ENCODE measurements at regions not wholly inside any gene's neighbourhood (a gene's known extent, or its start where the extent isn't known, plus 50 kb on each side); places are given as distances from the start of the nearest gene placed in this dataset.

DNA sequence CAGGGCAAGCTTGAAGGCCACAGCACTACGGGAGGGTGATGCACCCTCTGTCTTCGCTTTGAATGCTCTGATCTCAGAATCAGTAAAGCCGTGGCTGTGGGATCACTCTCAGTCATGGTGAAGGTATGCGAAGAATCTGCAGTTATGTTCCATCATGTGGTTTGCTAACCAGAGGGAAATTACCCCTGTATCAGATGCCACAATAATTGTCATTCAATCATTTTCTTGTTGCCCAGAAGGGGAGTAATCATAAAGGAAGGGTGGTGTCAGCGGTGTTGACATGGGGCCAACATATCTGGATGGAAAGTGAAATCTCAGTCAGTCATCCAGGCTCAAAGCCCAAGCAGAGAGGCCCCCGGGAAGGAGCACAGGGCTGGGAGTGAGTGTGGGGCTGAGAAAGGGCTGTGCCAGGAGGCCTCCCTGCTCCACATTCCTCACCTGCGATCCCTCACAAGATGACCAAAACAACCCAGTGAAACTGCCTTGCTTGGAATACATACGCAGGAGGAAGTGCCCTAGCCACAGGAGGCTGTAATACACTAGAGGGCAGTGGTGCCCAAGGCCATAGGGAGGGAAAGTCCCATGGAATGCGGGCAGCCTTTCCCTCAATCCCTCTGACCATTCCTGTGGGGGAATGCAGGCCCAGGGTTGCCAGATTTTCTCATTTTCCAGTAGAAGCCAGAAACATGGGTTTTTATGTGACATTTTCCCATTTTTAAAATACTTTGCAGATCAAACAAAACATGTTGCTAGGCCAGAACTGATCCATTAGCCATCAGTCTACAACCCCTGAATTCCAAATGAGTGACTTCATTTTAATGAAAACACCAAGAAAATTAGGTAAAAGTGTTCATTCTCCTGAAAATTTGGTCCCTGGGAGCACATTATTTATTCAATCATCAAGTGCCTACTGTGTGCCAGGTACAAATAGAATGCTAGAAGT, 95.7 kb upstream of the VANGL1 start:
- TF ChIP-seq, protein P1, sequence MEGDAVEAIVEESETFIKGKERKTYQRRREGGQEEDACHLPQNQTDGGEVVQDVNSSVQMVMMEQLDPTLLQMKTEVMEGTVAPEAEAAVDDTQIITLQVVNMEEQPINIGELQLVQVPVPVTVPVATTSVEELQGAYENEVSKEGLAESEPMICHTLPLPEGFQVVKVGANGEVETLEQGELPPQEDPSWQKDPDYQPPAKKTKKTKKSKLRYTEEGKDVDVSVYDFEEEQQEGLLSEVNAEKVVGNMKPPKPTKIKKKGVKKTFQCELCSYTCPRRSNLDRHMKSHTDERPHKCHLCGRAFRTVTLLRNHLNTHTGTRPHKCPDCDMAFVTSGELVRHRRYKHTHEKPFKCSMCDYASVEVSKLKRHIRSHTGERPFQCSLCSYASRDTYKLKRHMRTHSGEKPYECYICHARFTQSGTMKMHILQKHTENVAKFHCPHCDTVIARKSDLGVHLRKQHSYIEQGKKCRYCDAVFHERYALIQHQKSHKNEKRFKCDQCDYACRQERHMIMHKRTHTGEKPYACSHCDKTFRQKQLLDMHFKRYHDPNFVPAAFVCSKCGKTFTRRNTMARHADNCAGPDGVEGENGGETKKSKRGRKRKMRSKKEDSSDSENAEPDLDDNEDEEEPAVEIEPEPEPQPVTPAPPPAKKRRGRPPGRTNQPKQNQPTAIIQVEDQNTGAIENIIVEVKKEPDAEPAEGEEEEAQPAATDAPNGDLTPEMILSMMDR (conservative IDR thresholded peaks at IDR 0.05 in 1 of 2, IDR thresholded peaks at IDR 0.05 in 1 of 2; ENCODE audit: extremely low read depth in 1 of 2, insufficient read depth in 1 of 2, low read depth in 1 of 2, low read length in 2 of 2), result peak; percentile 81 to 84
- no peak for TF ChIP-seq EZH2 (IDR thresholded peaks at IDR 0.05; ENCODE audit: borderline replicate concordance, low read length)

Data from mammary epithelial cell (primary cell).